B cell (primary cell): ENCODE measurements at regions not wholly inside any gene's neighbourhood (a gene's known extent, or its start where the extent isn't known, plus 50 kb on each side); places are given as distances from the start of the nearest gene placed in this dataset.

ENCODE experiments used
- ATAC-seq: fragments of 200-7000 bp; cut with Tn5 transposase; one replicate; pipeline ENCODE4 v1.10.0; 2021; ENCODE audit warnings: low read depth, mild to moderate bottlenecking, moderate number of reproducible peaks, moderate library complexity
- CTCF ChIA-PET: fragments of 350-600 bp; sonication (Branson Sonifier 250); formaldehyde crosslinking; loops from one replicate; lab custom pipeline; 2021; ENCODE audit warnings: antibody characterized with exemption, inconsistent platforms; lab: Charles Lee
- POLR2A ChIA-PET: fragments of 350-600 bp; sonication (Branson Sonifier 250); formaldehyde crosslinking; loops from one replicate; lab custom pipeline; 2021; ENCODE audit warnings: antibody characterized with exemption; lab: Charles Lee
- DNase-seq: peaks from one replicate; pipeline ENCODE4 v3.0.0; 2013
- H2AFZ ChIP-seq: 2 replicates; pipeline ENCODE4 v1.6.1; 2012; ENCODE audit warnings: mild to moderate bottlenecking, low read depth, low read length; ENCODE audit not compliant: insufficient read depth, poor library complexity, severe bottlenecking
- H3K27ac ChIP-seq, 2 donors: 1 replicate in 1 of 2; 2 replicates in 1 of 2; pipeline ENCODE4 v1.5.1; 2012 to 2013; ENCODE audit warnings: low read length in 2 of 2, mild to moderate bottlenecking in 2 of 2, moderate library complexity in 1 of 2
- H3K27me3 ChIP-seq, 4 experiments: fragments of 200-600 bp in 1 of 4; sonication (generic) in 1 of 4; replicated peaks in 1 of 4; 1 replicate in 2 of 4; 2 replicates in 2 of 4; pipeline versions ENCODE4 v1.6.1 to v1.7.0; 2013 to 2016; ENCODE audit warnings: low read length in 3 of 4, mild to moderate bottlenecking in 2 of 4, mixed read lengths in 1 of 4, moderate library complexity in 1 of 4; ENCODE audit not compliant: insufficient read depth in 4 of 4, control insufficient read depth in 3 of 4; ENCODE audit errors: control extremely low read depth in 1 of 4
- H3K36me3 ChIP-seq, 2 experiments: replicated peaks in 1 of 2; 1 replicate in 1 of 2; 2 replicates in 1 of 2; pipeline versions ENCODE4 v1.6.1 to v1.7.1; 2013; ENCODE audit warnings: low read length in 1 of 2; ENCODE audit not compliant: insufficient read depth in 2 of 2, control insufficient read depth in 1 of 2; ENCODE audit errors: control extremely low read depth in 1 of 2, extremely low read depth in 1 of 2
- H3K4me1 ChIP-seq, 2 donors: fragments of 200-600 bp in 1 of 2; sonication (generic) in 1 of 2; 1 replicate in 1 of 2; 2 replicates in 1 of 2; pipeline versions ENCODE4 v1.5.1 to v1.6.1; 2013 to 2017; ENCODE audit warnings: low read length in 2 of 2; ENCODE audit not compliant: control insufficient read depth in 2 of 2, insufficient read depth in 2 of 2
- H3K4me2 ChIP-seq: replicated peaks from 2 replicates; pipeline ENCODE3; 2012; ENCODE audit warnings: mild to moderate bottlenecking, low read depth, low read length; ENCODE audit not compliant: poor library complexity, severe bottlenecking
- H3K4me3 ChIP-seq, 5 experiments: fragments of 200-600 bp in 1 of 5; sonication (generic) in 1 of 5; 1 replicate in 3 of 5; 2 replicates in 2 of 5; pipeline versions ENCODE4 v1.5.1 to v1.7.0; 2011 to 2016; ENCODE audit warnings: low read length in 4 of 5, mild to moderate bottlenecking in 4 of 5, low read depth in 2 of 5, control low read depth in 1 of 5, moderate library complexity in 1 of 5; ENCODE audit not compliant: insufficient read depth in 1 of 5; ENCODE audit errors: control extremely low read depth in 1 of 5, extremely low read depth in 1 of 5
- H3K79me2 ChIP-seq: fragments of 200-600 bp; sonication (generic); one replicate; pipeline ENCODE4 v1.6.0; 2016; ENCODE audit warnings: low read length; ENCODE audit not compliant: control insufficient read depth, insufficient read depth
- H3K9ac ChIP-seq: fragments of 200-600 bp; sonication (generic); 2 replicates; pipeline ENCODE4 v1.6.1; 2017; ENCODE audit warnings: mild to moderate bottlenecking, low read length, moderate library complexity
- H3K9me3 ChIP-seq, 3 donors: one replicate each; pipeline versions ENCODE4 v1.6.1 to v1.7.1; 2013; ENCODE audit warnings: low read length in 2 of 3; ENCODE audit not compliant: control insufficient read depth in 2 of 3, insufficient read depth in 1 of 3; ENCODE audit errors: control extremely low read depth in 1 of 3
- H4K20me1 ChIP-seq: 2 replicates; pipeline ENCODE4 v1.6.0; 2012; ENCODE audit warnings: mild to moderate bottlenecking, low read length; ENCODE audit not compliant: insufficient read depth, control insufficient read depth, poor library complexity, severe bottlenecking
- H3K27ac Mint-ChIP-seq: one replicate; pipeline ENCODE4 v1.8.0; 2021; ENCODE audit warnings: mixed read lengths
- H3K27me3 Mint-ChIP-seq: one replicate; pipeline ENCODE4 v1.8.0; 2021; ENCODE audit warnings: mixed read lengths
- H3K4me1 Mint-ChIP-seq: one replicate; pipeline ENCODE4 v1.8.0; 2021; ENCODE audit warnings: mixed read lengths
- H3K4me3 Mint-ChIP-seq: one replicate; pipeline ENCODE4 v1.8.0; 2021; ENCODE audit warnings: mixed read lengths
- H3K9me3 Mint-ChIP-seq: one replicate; pipeline ENCODE4 v1.8.0; 2022; ENCODE audit warnings: mixed read lengths; ENCODE audit not compliant: insufficient read depth
- EZH2 ChIP-seq: IDR thresholded peaks from 2 replicates; pipeline ENCODE4 v1.6.1; 2012; ENCODE audit warnings: borderline replicate concordance, low read depth, mild to moderate bottlenecking, moderate library complexity, low read length; ENCODE audit not compliant: insufficient read depth, poor library complexity, severe bottlenecking
- WGBS: methylation state at CpG from one replicate; pipeline ENCODE4 v1.1.5; 2013; ENCODE audit warnings: missing lambda C conversion rate; ENCODE audit not compliant: insufficient coverage; 5-methylcytosine and 5-hydroxymethylcytosine counted together
- intact Hi-C: fragments of 100-400 bp; cut with micrococcal nuclease; formaldehyde crosslinking; loops from one replicate; pipeline ENCODE4 v1.10.0; 2022
- TF ChIP-seq, protein P1 (sequence below): fragments of 200-600 bp; IDR thresholded peaks from one replicate; pipeline ENCODE4 v1.8.0; 2022; ENCODE audit warnings: antibody characterized with exemption, mild to moderate bottlenecking

DNA sequence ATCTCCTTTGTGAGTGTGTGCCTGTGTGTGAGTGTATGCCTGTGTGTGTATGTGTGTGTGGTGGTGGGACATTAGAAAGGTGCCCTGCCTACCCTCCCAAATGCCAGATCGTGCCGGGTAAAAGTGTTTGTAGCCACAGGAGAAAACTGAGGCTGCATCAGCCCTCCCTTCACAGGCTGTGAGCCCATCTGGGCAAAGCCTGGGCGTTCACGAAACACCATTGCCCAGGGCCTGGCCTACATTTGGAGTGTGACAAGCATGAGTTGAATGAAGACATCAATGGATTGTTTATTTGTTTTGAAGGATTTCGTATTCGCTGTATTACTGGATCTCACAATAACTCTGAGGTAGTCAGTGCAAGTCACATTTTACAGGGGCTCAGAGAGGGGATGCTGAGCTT, 270.8 kb downstream of the NSG2 start:
- intact Hi-C loops, result no loop called here
- peaks cover 0 to 8% (median 0%) of the 10 kb centered on the region in 3 donors for H3K9me3 ChIP-seq
- peaks cover 31% of the 10 kb centered on the region for H3K27me3 Mint-ChIP-seq
- DNase-seq, result no peak
- CTCF ChIA-PET, result interaction anchor here (1.7 kb wide), 1 partner anchor 1023 kb away, joined by 7 read pairs; no protein-coding TSS in a partner anchor
- H3K4me1 ChIP-seq, result peaks cover 4 to 8% of the 10 kb centered on the region in 2 donors
- H3K27ac Mint-ChIP-seq, result no peak overlapping the region
- no peak overlapping the region for H3K4me3 ChIP-seq
- WGBS, result 93% methylated on average over 4 of the region's 6 CpGs
- H3K9ac ChIP-seq, result no peak overlapping the region
- no peaks in the 10 kb centered on the region for H3K79me2 ChIP-seq
- H4K20me1 ChIP-seq, result no peaks in the 10 kb centered on the region
- no peak for ATAC-seq
- no peaks in the 10 kb centered on the region for H3K4me1 Mint-ChIP-seq
- no peaks in the 10 kb centered on the region for H3K36me3 ChIP-seq
- H3K4me2 ChIP-seq, result no peak overlapping the region
- no peak overlapping the region for H3K27ac ChIP-seq
- POLR2A ChIA-PET, result no interaction called here
- no peak overlapping the region for H3K4me3 Mint-ChIP-seq
- H3K9me3 Mint-ChIP-seq, result no peaks in the 10 kb centered on the region
- TF ChIP-seq, protein P1, sequence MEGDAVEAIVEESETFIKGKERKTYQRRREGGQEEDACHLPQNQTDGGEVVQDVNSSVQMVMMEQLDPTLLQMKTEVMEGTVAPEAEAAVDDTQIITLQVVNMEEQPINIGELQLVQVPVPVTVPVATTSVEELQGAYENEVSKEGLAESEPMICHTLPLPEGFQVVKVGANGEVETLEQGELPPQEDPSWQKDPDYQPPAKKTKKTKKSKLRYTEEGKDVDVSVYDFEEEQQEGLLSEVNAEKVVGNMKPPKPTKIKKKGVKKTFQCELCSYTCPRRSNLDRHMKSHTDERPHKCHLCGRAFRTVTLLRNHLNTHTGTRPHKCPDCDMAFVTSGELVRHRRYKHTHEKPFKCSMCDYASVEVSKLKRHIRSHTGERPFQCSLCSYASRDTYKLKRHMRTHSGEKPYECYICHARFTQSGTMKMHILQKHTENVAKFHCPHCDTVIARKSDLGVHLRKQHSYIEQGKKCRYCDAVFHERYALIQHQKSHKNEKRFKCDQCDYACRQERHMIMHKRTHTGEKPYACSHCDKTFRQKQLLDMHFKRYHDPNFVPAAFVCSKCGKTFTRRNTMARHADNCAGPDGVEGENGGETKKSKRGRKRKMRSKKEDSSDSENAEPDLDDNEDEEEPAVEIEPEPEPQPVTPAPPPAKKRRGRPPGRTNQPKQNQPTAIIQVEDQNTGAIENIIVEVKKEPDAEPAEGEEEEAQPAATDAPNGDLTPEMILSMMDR, result no peak
- TF ChIP-seq EZH2, result no peak
- H3K27me3 ChIP-seq, result peaks cover 0 to 15% (median 5%) of the 10 kb centered on the region in 4 experiments
- H2AFZ ChIP-seq, result no peak overlapping the region

DNA sequence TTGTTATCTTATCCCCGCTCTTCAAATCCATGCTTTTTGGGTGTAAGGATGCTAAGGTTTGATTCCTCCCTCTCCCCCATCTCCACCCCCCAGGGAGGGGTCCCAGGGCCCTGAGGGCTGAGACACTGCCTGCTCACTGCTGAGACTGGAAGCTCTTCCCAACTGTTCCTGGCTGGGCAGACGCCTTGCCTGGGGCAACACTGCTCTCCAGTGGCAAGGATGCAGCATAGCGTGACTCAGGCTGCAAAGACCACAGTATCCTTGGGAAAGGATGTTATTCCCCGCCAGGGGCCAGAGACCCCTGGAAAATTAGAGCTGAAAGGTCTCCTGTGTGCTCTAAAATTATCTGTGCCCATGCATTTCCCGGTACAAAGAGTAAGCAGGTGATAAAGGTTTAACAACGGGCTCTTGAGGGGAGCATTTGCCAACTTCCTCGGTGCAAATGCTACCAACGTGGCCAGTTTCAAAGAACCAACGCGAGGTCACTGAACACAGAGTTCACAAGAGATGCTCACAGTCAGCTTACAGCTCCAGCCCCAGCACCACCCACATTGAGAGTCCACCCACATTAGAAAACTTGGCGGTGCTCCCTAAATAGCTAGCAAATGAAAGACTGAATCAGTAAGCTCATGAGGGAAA, 271.9 kb downstream of the NSG2 start:
- H3K4me3 ChIP-seq, result no peak overlapping the region
- ChIA-PET CTCF (interaction anchor here (1.7 kb wide), 1 partner anchor 1024 kb away, joined by 7 read pairs; no protein-coding TSS in a partner anchor), POLR2A (no interaction called here)
- H3K79me2 ChIP-seq, result no peaks in the 10 kb centered on the region
- H3K27me3 Mint-ChIP-seq, result peaks cover 37% of the 10 kb centered on the region
- no peaks in the 10 kb centered on the region for H3K9me3 Mint-ChIP-seq
- peaks cover 0 to under 1% of the 10 kb centered on the region in 2 donors for H3K4me1 ChIP-seq
- ATAC-seq (no peak), DNase-seq (no peak)
- no peak overlapping the region for H3K4me2 ChIP-seq
- no peak overlapping the region for H3K4me3 Mint-ChIP-seq
- H3K27ac ChIP-seq, result no peak overlapping the region
- no peaks in the 10 kb centered on the region for H3K4me1 Mint-ChIP-seq
- H3K36me3 ChIP-seq, result no peaks in the 10 kb centered on the region
- no peak overlapping the region for H3K9ac ChIP-seq
- peaks cover 0 to 4% (median 0%) of the 10 kb centered on the region in 3 donors for H3K9me3 ChIP-seq
- intact Hi-C loops, result no loop called here
- peaks cover 0 to 11% (median 2%) of the 10 kb centered on the region in 4 experiments for H3K27me3 ChIP-seq
- no peaks in the 10 kb centered on the region for H4K20me1 ChIP-seq
- H3K27ac Mint-ChIP-seq, result no peak overlapping the region
- WGBS, result 21% methylated on average over 9 of the region's 11 CpGs
- TF ChIP-seq, protein P1, result no peak
- TF ChIP-seq EZH2, result no peak
- no peak overlapping the region for H2AFZ ChIP-seq
